A673 (cell line): ENCODE measurements at regions not wholly inside any gene's neighbourhood (a gene's known extent, or its start where the extent isn't known, plus 50 kb on each side); places are given as distances from the start of the nearest gene placed in this dataset.

ENCODE experiments used
- BruUV-seq: library from RNA; stranded (reverse); fragments of 400-500 nt; replicated peaks from 2 replicates; lab custom pipeline; 2021; lab: Mats Ljungman, UMichigan
- CTCF ChIA-PET: fragments of 300-600 bp; sonication (Branson Sonifier 250); formaldehyde crosslinking; loops from one replicate; lab custom pipeline; 2022; ENCODE audit warnings: antibody characterized with exemption; lab: Charles Lee
- POLR2A ChIA-PET: fragments of 300-600 bp; sonication (Branson Sonifier 250); formaldehyde crosslinking; loops from one replicate; lab custom pipeline; 2022; ENCODE audit warnings: antibody characterized with exemption; ENCODE audit not compliant: low non-redundant PET; lab: Charles Lee
- DNase-seq: peaks from one replicate; pipeline ENCODE4 v3.0.0-alpha.2; 2015; ENCODE audit warnings: low spot score
- H3K27ac ChIP-seq: fragments of 200-600 bp; sonication (generic); 2 replicates; pipeline ENCODE4 v1.5.1; 2016; ENCODE audit warnings: mixed run types, low read depth, mild to moderate bottlenecking, mixed read lengths, antibody characterized with exemption, low read length; ENCODE audit not compliant: poor library complexity, severe bottlenecking
- H3K27me3 ChIP-seq: fragments of 200-600 bp; sonication (generic); replicated peaks from 2 replicates; pipeline ENCODE4 v1.6.1; 2017; ENCODE audit warnings: mixed run types, low read depth, mild to moderate bottlenecking, mixed read lengths, antibody characterized with exemption, low read length; ENCODE audit not compliant: insufficient read depth, poor library complexity
- H3K36me3 ChIP-seq: fragments of 200-600 bp; sonication (generic); 2 replicates; pipeline ENCODE4 v1.6.1; 2016; ENCODE audit warnings: mixed run types, mild to moderate bottlenecking, mixed read lengths, antibody characterized with exemption, low read length; ENCODE audit not compliant: insufficient read depth, poor library complexity, severe bottlenecking
- H3K4me1 ChIP-seq: fragments of 200-600 bp; sonication (generic); 2 replicates; pipeline ENCODE4 v1.6.1; 2017; ENCODE audit warnings: mixed run types, mild to moderate bottlenecking, mixed read lengths, antibody characterized with exemption, low read length; ENCODE audit not compliant: insufficient read depth, poor library complexity, severe bottlenecking
- H3K4me3 ChIP-seq: fragments of 200-600 bp; sonication (generic); 2 replicates; pipeline ENCODE4 v1.5.1; 2016; ENCODE audit warnings: low read depth, mixed run types, mild to moderate bottlenecking, mixed read lengths, low read length; ENCODE audit not compliant: poor library complexity, severe bottlenecking
- H3K9me3 ChIP-seq: fragments of 200-600 bp; sonication (generic); 2 replicates; pipeline ENCODE4 v1.6.1; 2016; ENCODE audit warnings: mixed run types, low read depth, mild to moderate bottlenecking, mixed read lengths, antibody characterized with exemption, low read length; ENCODE audit not compliant: poor library complexity, severe bottlenecking
- CTCF ChIP-seq: fragments of 300-800, 200-600 bp; sonication (generic); conservative IDR thresholded peaks from 2 replicates; pipeline ENCODE4 v1.5.1; 2017; ENCODE audit warnings: low read depth, mild to moderate bottlenecking, antibody characterized with exemption, low read length, moderate library complexity, mixed read lengths
- EZH2 ChIP-seq: fragments of 200-600 bp; sonication (generic); IDR thresholded peaks from 2 replicates; pipeline ENCODE4 v1.6.1; 2017; ENCODE audit warnings: borderline replicate concordance, low read depth, mild to moderate bottlenecking, mixed read lengths, antibody characterized with exemption, low read length; ENCODE audit not compliant: poor library complexity, severe bottlenecking
- intact Hi-C: fragments of 100-400 bp; cut with micrococcal nuclease; formaldehyde crosslinking; loops from one replicate; pipeline ENCODE4 v1.10.0; 2022; ENCODE audit not compliant: unreplicated experiment

DNA sequence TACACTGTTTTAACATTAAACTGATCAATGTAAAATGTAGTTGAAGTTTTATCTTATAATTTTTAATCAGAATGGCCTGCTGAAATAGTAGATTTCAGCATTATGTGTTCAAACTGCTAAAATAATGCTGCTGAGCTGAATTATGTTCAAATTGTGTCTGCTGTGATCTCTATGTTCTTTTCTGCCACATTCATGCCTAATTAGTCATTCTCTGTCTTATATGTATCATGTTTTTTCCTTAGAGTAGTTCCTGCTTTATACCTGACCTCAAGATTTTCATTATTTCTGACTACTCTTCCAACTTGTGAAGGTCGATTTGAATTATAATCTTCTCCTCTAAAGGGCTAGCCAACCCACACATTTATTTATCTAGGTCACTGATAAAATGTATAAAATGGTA is 476.7 kb upstream of the EPHA7 start:
- no peak for DNase-seq
- Histone ChIP-seq H3K4me1 (no peaks in the 10 kb centered on the region), H3K36me3 (no peaks in the 10 kb centered on the region), H3K9me3 (no peaks in the 10 kb centered on the region), H3K27me3 (no peaks in the 10 kb centered on the region), H3K4me3 (no peak overlapping the region), H3K27ac (no peak overlapping the region)
- no TSS peak for BruUV-seq
- intact Hi-C loops: no loop called here
- POLR2A ChIA-PET: no interaction called here
- CTCF ChIA-PET: no interaction called here
- TF ChIP-seq EZH2 (no peak), CTCF (no peak)

- Histone ChIP-seq H3K4me1 (no peaks in the 10 kb centered on the region), H3K27ac (no peak overlapping the region), H3K27me3 (no peaks in the 10 kb centered on the region), H3K4me3 (no peak overlapping the region), H3K36me3 (no peaks in the 10 kb centered on the region), H3K9me3 (no peaks in the 10 kb centered on the region)
- POLR2A ChIA-PET: no interaction called here
- intact Hi-C loops: no loop called here
- no peak for DNase-seq
- no TSS peak for BruUV-seq
- TF ChIP-seq CTCF: no peak
- no peak for TF ChIP-seq EZH2
- CTCF ChIA-PET: no interaction called here
Measured at GRCh38 chr6:93894521-93894920, 475.2 kb upstream of the EPHA7 start.

DNA sequence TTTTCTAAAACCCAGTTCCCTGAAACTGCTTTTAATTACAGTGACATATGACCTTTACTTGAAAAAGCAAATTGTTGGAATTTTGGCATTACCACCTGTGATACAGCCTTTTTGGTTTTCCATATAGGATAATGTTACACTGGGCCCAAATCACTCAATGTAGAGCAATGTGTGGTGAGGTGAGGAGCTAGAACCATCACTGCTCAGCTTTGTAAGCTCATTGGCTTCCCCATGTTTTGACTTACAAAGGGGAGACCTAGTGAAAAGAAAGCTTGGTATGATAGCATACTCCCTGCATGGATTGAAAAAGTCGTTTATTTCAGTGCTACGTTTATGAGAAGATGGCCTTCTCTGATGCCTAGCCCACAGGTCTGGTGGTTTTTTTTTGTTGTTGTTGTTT is 470.4 kb upstream of the EPHA7 start:
- Histone ChIP-seq H3K27me3 (no peaks in the 10 kb centered on the region), H3K4me1 (no peaks in the 10 kb centered on the region), H3K4me3 (no peak overlapping the region), H3K9me3 (no peaks in the 10 kb centered on the region), H3K27ac (no peak overlapping the region), H3K36me3 (no peaks in the 10 kb centered on the region)
- no peak for DNase-seq
- no TSS peak for BruUV-seq
- POLR2A ChIA-PET: no interaction called here
- CTCF ChIA-PET: no interaction called here
- TF ChIP-seq CTCF (no peak), EZH2 (no peak)
- intact Hi-C loops: no loop called here
